Type B pancreatic cell (in vitro differentiated cells): ENCODE measurements at regions not wholly inside any gene's neighbourhood (a gene's known extent, or its start where the extent isn't known, plus 50 kb on each side); places are given as distances from the start of the nearest gene placed in this dataset.
A peak's percentile ranks its signal among the peaks of the same experiment; 100 is the strongest.

ENCODE experiments used
- DNase-seq: peaks from one replicate; pipeline ENCODE4 v3.0.0; 2021; ENCODE audit warnings: mixed read lengths; ENCODE audit not compliant: unreplicated experiment; ENCODE audit errors: extremely low spot score
- H3K27ac Mint-ChIP-seq: 2 replicates; pipeline ENCODE4 v1.8.0; 2021; ENCODE audit warnings: mild to moderate bottlenecking, mixed read lengths
- H3K27me3 Mint-ChIP-seq: 2 replicates; pipeline ENCODE4 v1.8.0; 2021; ENCODE audit warnings: mixed read lengths
- H3K36me3 Mint-ChIP-seq: 2 replicates; pipeline ENCODE4 v1.8.0; 2021; ENCODE audit warnings: mixed read lengths
- H3K4me1 Mint-ChIP-seq: one replicate; pipeline ENCODE4 v1.8.0; 2021; ENCODE audit warnings: mixed read lengths; ENCODE audit not compliant: unreplicated experiment
- H3K4me3 Mint-ChIP-seq: 2 replicates; pipeline ENCODE4 v1.8.0; 2021; ENCODE audit warnings: mild to moderate bottlenecking, mixed read lengths
- H3K9me3 Mint-ChIP-seq: 2 replicates; pipeline ENCODE4 v1.8.0; 2021; ENCODE audit warnings: mixed read lengths
- CTCF ChIP-seq: fragments of 200-600 bp; sonication (generic); conservative IDR thresholded peaks from 2 replicates; pipeline ENCODE4 v1.5.0; 2021; ENCODE audit warnings: antibody characterized with exemption, mild to moderate bottlenecking

GRCh38 chr16:76071690-76072089, 205.5 kb upstream of the CNTNAP4 start:
- no peak overlapping the region for H3K4me3 Mint-ChIP-seq
- no peak for DNase-seq
- H3K9me3 Mint-ChIP-seq: no peaks in the 10 kb centered on the region
- H3K27ac Mint-ChIP-seq: no peak overlapping the region
- H3K36me3 Mint-ChIP-seq: no peaks in the 10 kb centered on the region
- H3K27me3 Mint-ChIP-seq: peaks cover 3% of the 10 kb centered on the region
- TF ChIP-seq CTCF: no peak
- H3K4me1 Mint-ChIP-seq: no peaks in the 10 kb centered on the region

GRCh38 chr16:76081967-76082366, 195.2 kb upstream of the CNTNAP4 start:
- H3K4me1 Mint-ChIP-seq: peaks cover 4% of the 10 kb centered on the region
- DNase-seq: no peak
- H3K4me3 Mint-ChIP-seq: no peak overlapping the region
- no peak overlapping the region for H3K27ac Mint-ChIP-seq
- peaks cover 4% of the 10 kb centered on the region for H3K27me3 Mint-ChIP-seq
- no peak for TF ChIP-seq CTCF
- H3K9me3 Mint-ChIP-seq: no peaks in the 10 kb centered on the region
- H3K36me3 Mint-ChIP-seq: no peaks in the 10 kb centered on the region

GRCh38 chr16:76106647-76107046, 170.6 kb upstream of the CNTNAP4 start:
- no peak for DNase-seq
- Mint-ChIP-seq H3K36me3 (no peaks in the 10 kb centered on the region), H3K27me3 (peaks cover 3% of the 10 kb centered on the region), H3K27ac (no peak overlapping the region), H3K4me1 (no peaks in the 10 kb centered on the region), H3K9me3 (peaks cover 4% of the 10 kb centered on the region), H3K4me3 (no peak overlapping the region)
- no peak for TF ChIP-seq CTCF

GRCh38 chr16:76108460-76108859, 168.7 kb upstream of the CNTNAP4 start:
- Mint-ChIP-seq H3K4me3 (no peak overlapping the region), H3K36me3 (no peaks in the 10 kb centered on the region), H3K4me1 (no peaks in the 10 kb centered on the region), H3K27ac (no peak overlapping the region), H3K27me3 (peaks cover 3% of the 10 kb centered on the region), H3K9me3 (peaks cover 4% of the 10 kb centered on the region)
- no peak for DNase-seq
- TF ChIP-seq CTCF: peak; percentile 21

- Mint-ChIP-seq H3K27me3 (no peaks in the 10 kb centered on the region), H3K36me3 (no peaks in the 10 kb centered on the region), H3K9me3 (no peaks in the 10 kb centered on the region), H3K4me1 (peaks cover 3% of the 10 kb centered on the region), H3K27ac (no peak overlapping the region), H3K4me3 (no peak overlapping the region)
- no peak for TF ChIP-seq CTCF
- DNase-seq: no peak
Observed at GRCh38 chr16:76114681-76115080, 162.5 kb upstream of the CNTNAP4 start.

GRCh38 chr16:76118344-76118743, 158.9 kb upstream of the CNTNAP4 start:
- no peaks in the 10 kb centered on the region for H3K9me3 Mint-ChIP-seq

More at GRCh38 chr16:76118344-76118743, 158.9 kb upstream of the CNTNAP4 start:
- Mint-ChIP-seq H3K36me3 (no peaks in the 10 kb centered on the region), H3K27me3 (no peaks in the 10 kb centered on the region), H3K4me1 (peaks cover 3% of the 10 kb centered on the region), H3K27ac (no peak overlapping the region), H3K4me3 (no peak overlapping the region)
- no peak for TF ChIP-seq CTCF
- no peak for DNase-seq
